Ascending aorta (tissue), 2 donors: ENCODE measurements at regions not wholly inside any gene's neighbourhood (a gene's known extent, or its start where the extent isn't known, plus 50 kb on each side); places are given as distances from the start of the nearest gene placed in this dataset.
"Not testable (repeated sequence)": the region's sequence is repeated elsewhere in the genome, so short reads cannot be mapped to it uniquely, and the experiment has no call there.

ENCODE experiments used
- DNase-seq, 2 donors: peaks; one replicate each; pipeline ENCODE4 v3.0.0-alpha.2; 2019; ENCODE audit warnings: low spot score in 2 of 2
- H3K27ac ChIP-seq, 2 donors: fragments of 200-600 bp; sonication (generic); one replicate each; pipeline ENCODE4 v1.5.1; 2016 to 2017; ENCODE audit warnings: mild to moderate bottlenecking in 1 of 2
- H3K27me3 ChIP-seq: fragments of 200-600 bp; sonication (generic); one replicate; pipeline ENCODE4 v1.5.1; 2017
- H3K36me3 ChIP-seq, 2 donors: fragments of 200-600 bp; sonication (generic); one replicate each; pipeline ENCODE4 v1.5.1; 2016
- H3K4me1 ChIP-seq, 2 donors: fragments of 200-600 bp; sonication (generic); one replicate each; pipeline ENCODE4 v1.5.1; 2016 to 2017; ENCODE audit warnings: mild to moderate bottlenecking in 1 of 2
- H3K4me3 ChIP-seq, 2 donors: fragments of 200-600 bp; sonication (generic); one replicate each; pipeline ENCODE4 v1.5.1; 2016 to 2017; ENCODE audit warnings: mild to moderate bottlenecking in 1 of 2
- H3K9me3 ChIP-seq, 2 donors: fragments of 200-600 bp; sonication (generic); one replicate each; pipeline ENCODE4 v1.5.1; 2016
- CTCF ChIP-seq, 3 experiments: fragments of 200-600 bp in 2 of 3; fragments of 450-650 bp in 1 of 3; sonication (generic) in 2 of 3; IDR thresholded peaks; one replicate each; pipeline ENCODE4 v1.5.1; 2016 to 2019; ENCODE audit warnings: antibody characterized with exemption in 3 of 3, mild to moderate bottlenecking in 1 of 3, moderate library complexity in 1 of 3
- intact Hi-C: fragments of 100-400 bp; cut with DNase I; formaldehyde crosslinking; loops from one replicate; pipeline ENCODE4 v1.15.1; 2023

- Histone ChIP-seq H3K4me1 (no peaks in the 10 kb centered on the region), H3K9me3 (no peaks in the 10 kb centered on the region), H3K4me3 (no peak overlapping the region), H3K27ac (no peak overlapping the region), H3K36me3 (no peaks in the 10 kb centered on the region), H3K27me3 (no peaks in the 10 kb centered on the region)
- intact Hi-C loops: no loop called here
- no peak for DNase-seq
- no peak for TF ChIP-seq CTCF (IDR thresholded peaks at IDR 0.05)
Measured at GRCh38 chr7:12930534-12930933, 243.1 kb downstream of the ARL4A start.

DNA sequence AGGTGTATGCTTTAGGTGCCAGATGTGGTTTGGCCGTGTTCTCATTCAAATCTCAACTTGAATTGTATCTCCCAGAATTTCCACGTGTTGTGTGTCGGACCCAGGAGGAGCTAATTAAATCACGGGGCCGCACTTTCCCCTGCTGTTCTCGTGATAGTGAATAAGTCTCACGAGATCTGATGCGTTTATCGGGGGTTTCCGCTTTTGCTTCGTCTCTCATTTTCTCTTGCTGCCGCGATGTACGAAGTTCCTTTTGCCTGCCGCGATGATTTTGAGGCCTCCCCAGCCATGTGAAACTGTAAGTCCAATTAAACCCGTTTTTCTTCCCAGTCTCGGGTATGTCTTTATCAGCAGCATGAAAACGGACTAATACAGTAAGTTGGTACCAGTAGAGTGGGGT lies 244.0 kb downstream of the ARL4A start:
- H3K4me1 ChIP-seq, H3K27me3 ChIP-seq, DNase-seq, H3K4me3 ChIP-seq, H3K27ac ChIP-seq, H3K36me3 ChIP-seq, H3K9me3 ChIP-seq, intact Hi-C loops: not testable (repeated sequence)

GRCh38 chr7:12939694-12940093 lies 252.3 kb downstream of the ARL4A start:
- Histone ChIP-seq H3K4me3 (no peak overlapping the region), H3K4me1 (no peaks in the 10 kb centered on the region), H3K9me3 (no peaks in the 10 kb centered on the region), H3K27ac (no peak overlapping the region), H3K27me3 (no peaks in the 10 kb centered on the region), H3K36me3 (no peaks in the 10 kb centered on the region)
- DNase-seq: no peak
- intact Hi-C loops: no loop called here
- TF ChIP-seq CTCF (IDR thresholded peaks at IDR 0.05): no peak

GRCh38 chr7:12941512-12941911 lies 254.1 kb downstream of the ARL4A start:
- Histone ChIP-seq H3K4me3 (no peak overlapping the region), H3K27ac (no peak overlapping the region), H3K9me3 (no peaks in the 10 kb centered on the region), H3K4me1 (no peaks in the 10 kb centered on the region), H3K27me3 (no peaks in the 10 kb centered on the region), H3K36me3 (no peaks in the 10 kb centered on the region)
- intact Hi-C loops: no loop called here
- TF ChIP-seq CTCF (IDR thresholded peaks at IDR 0.05): no peak
- DNase-seq: no peak

DNA sequence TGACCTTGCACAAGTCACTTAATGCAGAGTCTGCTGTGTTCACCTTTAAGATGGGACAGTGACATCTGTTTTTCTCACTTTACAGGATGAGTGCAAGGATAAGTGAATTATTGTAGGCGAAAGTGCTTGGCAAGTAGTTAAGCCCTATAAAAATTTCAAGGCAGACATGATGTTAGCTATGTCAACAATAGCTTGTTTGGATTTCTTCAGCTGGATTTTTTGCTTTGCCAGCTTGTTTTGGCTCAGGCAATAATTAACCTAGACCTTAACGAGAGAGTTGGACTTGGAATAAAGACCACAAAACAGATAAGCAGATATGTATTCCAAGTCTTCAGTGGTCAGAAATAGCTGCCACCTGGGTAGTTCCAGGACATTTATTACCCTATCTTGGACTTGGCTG lies 255.2 kb downstream of the ARL4A start:
- H3K27ac ChIP-seq: no peak overlapping the region
- TF ChIP-seq CTCF (IDR thresholded peaks at IDR 0.05): no peak
- intact Hi-C loops: no loop called here
- H3K27me3 ChIP-seq: no peaks in the 10 kb centered on the region
- no peak overlapping the region for H3K4me3 ChIP-seq
- no peak for DNase-seq
- H3K4me1 ChIP-seq: no peaks in the 10 kb centered on the region
- H3K9me3 ChIP-seq: no peaks in the 10 kb centered on the region
- no peaks in the 10 kb centered on the region for H3K36me3 ChIP-seq

GRCh38 chr7:12943781-12944180 lies 256.3 kb downstream of the ARL4A start:
- Histone ChIP-seq H3K4me1 (no peaks in the 10 kb centered on the region), H3K4me3 (no peak overlapping the region), H3K9me3 (no peaks in the 10 kb centered on the region), H3K36me3 (no peaks in the 10 kb centered on the region), H3K27ac (no peak overlapping the region), H3K27me3 (no peaks in the 10 kb centered on the region)
- no peak for DNase-seq
- no peak for TF ChIP-seq CTCF (IDR thresholded peaks at IDR 0.05)
- intact Hi-C loops: no loop called here
